ENCODE measurements at regions not wholly inside any gene's neighbourhood (a gene's known extent, or its start where the extent isn't known, plus 50 kb on each side); places are given as distances from the start of the nearest gene placed in this dataset.

- no peaks in the 10 kb centered on the region for H3K27me3 ChIP-seq (ENCODE audit: insufficient read depth, insufficient read length)
- no peak for TF ChIP-seq YY1 (IDR thresholded peaks at IDR 0.05; ENCODE audit: insufficient read depth, insufficient read length)
- TF ChIP-seq ZNF274 (IDR thresholded peaks at IDR 0.05; ENCODE audit: low read depth, low read length) = no peak
- no peak for TF ChIP-seq SUZ12 (IDR thresholded peaks at IDR 0.05; ENCODE audit: extremely low read depth, insufficient read depth, insufficient read length)
- H3K36me3 ChIP-seq (ENCODE audit: insufficient read depth, insufficient read length, low read length) = no peaks in the 10 kb centered on the region
- no peak overlapping the region for H3K9ac ChIP-seq (ENCODE audit: insufficient read length, low read depth)
- no peaks in the 10 kb centered on the region for H3K9me3 ChIP-seq (ENCODE audit: insufficient read depth, low read length)
- H3K4me1 ChIP-seq (ENCODE audit: insufficient read depth, insufficient read length) = no peaks in the 10 kb centered on the region
- DNase-seq (ENCODE audit: low read depth, low spot score) = no peak
- no peak overlapping the region for H3K4me3 ChIP-seq (ENCODE audit: insufficient read length, low read depth)
Measured at GRCh38 chr6:81384921-81385320, 367.6 kb downstream of the TENT5A start.

DNA sequence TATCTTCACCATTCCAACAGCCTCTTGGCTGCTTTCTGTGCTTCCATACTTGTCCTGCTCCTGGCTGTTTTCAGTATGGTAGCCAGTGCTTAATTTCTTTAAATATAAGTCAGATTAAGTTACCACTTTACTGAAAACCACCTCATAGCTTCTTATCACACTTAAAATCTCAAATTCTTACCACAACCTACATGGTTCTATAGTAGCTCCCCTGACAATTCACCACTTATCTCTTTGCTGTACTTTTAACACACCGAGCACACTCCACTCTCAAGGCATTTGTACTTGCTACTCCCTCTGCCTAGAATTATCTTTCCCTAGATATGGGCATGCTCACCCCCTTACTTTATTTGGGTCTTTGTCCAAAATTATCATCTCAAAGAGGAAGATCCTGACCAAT lies 369.0 kb downstream of the TENT5A start:
- no peak for TF ChIP-seq ZNF274 (IDR thresholded peaks at IDR 0.05; ENCODE audit: low read depth, low read length)
- no peak for TF ChIP-seq YY1 (IDR thresholded peaks at IDR 0.05; ENCODE audit: insufficient read depth, insufficient read length)
- no peak for TF ChIP-seq SUZ12 (IDR thresholded peaks at IDR 0.05; ENCODE audit: extremely low read depth, insufficient read depth, insufficient read length)
- DNase-seq (ENCODE audit: low read depth, low spot score) = no peak

DNA sequence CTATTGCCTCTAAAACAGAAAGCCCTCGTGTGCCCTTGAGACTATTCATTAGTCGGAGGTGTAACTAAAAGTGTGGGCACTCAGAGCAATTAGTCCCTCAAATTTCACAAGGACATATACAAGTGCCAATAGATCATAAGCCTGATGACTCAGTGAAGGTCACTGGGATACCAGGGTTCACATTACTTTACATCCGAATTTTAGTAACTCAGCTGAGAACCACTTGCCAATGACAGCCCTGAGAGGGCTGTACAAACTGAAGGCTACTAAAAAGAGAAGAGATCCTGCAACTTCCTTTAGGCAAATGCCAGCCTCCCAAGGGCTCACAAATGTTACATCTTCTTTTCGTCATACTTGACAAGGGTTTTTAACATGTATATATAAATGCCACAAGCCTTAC lies 369.6 kb downstream of the TENT5A start:
- no peaks in the 10 kb centered on the region for H3K9me3 ChIP-seq (ENCODE audit: insufficient read depth, low read length)
- H3K4me1 ChIP-seq (ENCODE audit: insufficient read depth, insufficient read length) = no peaks in the 10 kb centered on the region
- no peak overlapping the region for H3K4me3 ChIP-seq (ENCODE audit: insufficient read length, low read depth)
- no peak for DNase-seq (ENCODE audit: low read depth, low spot score)
- TF ChIP-seq SUZ12 (IDR thresholded peaks at IDR 0.05; ENCODE audit: extremely low read depth, insufficient read depth, insufficient read length) (no peak), YY1 (IDR thresholded peaks at IDR 0.05; ENCODE audit: insufficient read depth, insufficient read length) (no peak), ZNF274 (IDR thresholded peaks at IDR 0.05; ENCODE audit: low read depth, low read length) (no peak)
- H3K9ac ChIP-seq (ENCODE audit: insufficient read length, low read depth) = no peak overlapping the region
- no peaks in the 10 kb centered on the region for H3K27me3 ChIP-seq (ENCODE audit: insufficient read depth, insufficient read length)
- H3K36me3 ChIP-seq (ENCODE audit: insufficient read depth, insufficient read length, low read length) = no peaks in the 10 kb centered on the region

More for the DNA sequence above, 369.0 kb downstream of the TENT5A start:
- Histone ChIP-seq H3K9ac (ENCODE audit: insufficient read length, low read depth) (no peak overlapping the region), H3K27me3 (ENCODE audit: insufficient read depth, insufficient read length) (no peaks in the 10 kb centered on the region), H3K36me3 (ENCODE audit: insufficient read depth, insufficient read length, low read length) (no peaks in the 10 kb centered on the region), H3K4me3 (ENCODE audit: insufficient read length, low read depth) (no peak overlapping the region), H3K9me3 (ENCODE audit: insufficient read depth, low read length) (no peaks in the 10 kb centered on the region), H3K4me1 (ENCODE audit: insufficient read depth, insufficient read length) (no peaks in the 10 kb centered on the region)

DNA sequence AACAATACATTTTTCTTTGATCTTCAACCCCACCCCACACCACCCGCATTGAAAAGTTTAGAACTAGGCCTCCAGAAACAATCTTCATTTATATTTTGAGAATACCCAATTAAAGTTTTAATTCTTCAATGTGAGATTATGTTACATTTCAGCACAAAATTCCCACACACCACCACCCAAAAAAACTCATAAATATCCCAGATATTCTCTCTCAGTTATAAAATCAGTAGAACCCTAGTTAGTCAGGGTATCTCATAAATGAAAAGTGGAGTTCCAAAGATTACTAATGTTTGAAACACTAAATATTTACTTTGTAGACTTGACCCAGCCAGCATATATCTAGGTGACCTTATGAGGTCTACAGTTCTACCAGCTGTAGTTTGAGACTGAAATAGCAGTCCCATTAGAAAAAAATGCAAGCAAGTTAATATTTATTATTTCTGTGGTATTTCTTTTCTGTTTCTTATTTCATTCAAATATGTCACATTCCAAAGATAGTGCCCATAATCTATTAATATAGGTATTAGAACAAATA lies 371.0 kb downstream of the TENT5A start:
- TF ChIP-seq SUZ12 (IDR thresholded peaks at IDR 0.05; ENCODE audit: extremely low read depth, insufficient read depth, insufficient read length) (no peak), YY1 (IDR thresholded peaks at IDR 0.05; ENCODE audit: insufficient read depth, insufficient read length) (no peak), ZNF274 (IDR thresholded peaks at IDR 0.05; ENCODE audit: low read depth, low read length) (no peak)
- Histone ChIP-seq H3K36me3 (ENCODE audit: insufficient read depth, insufficient read length, low read length) (no peaks in the 10 kb centered on the region), H3K27me3 (ENCODE audit: insufficient read depth, insufficient read length) (no peaks in the 10 kb centered on the region), H3K9ac (ENCODE audit: insufficient read length, low read depth) (no peak overlapping the region), H3K4me3 (ENCODE audit: insufficient read length, low read depth) (no peak overlapping the region), H3K9me3 (ENCODE audit: insufficient read depth, low read length) (no peaks in the 10 kb centered on the region), H3K4me1 (ENCODE audit: insufficient read depth, insufficient read length) (no peaks in the 10 kb centered on the region)
- no peak for DNase-seq (ENCODE audit: low read depth, low spot score)

GRCh38 chr6:81380718-81381338 lies 371.7 kb downstream of the TENT5A start:
- Histone ChIP-seq H3K27me3 (ENCODE audit: insufficient read depth, insufficient read length) (no peaks in the 10 kb centered on the region), H3K4me3 (ENCODE audit: insufficient read length, low read depth) (no peak overlapping the region), H3K9me3 (ENCODE audit: insufficient read depth, low read length) (no peaks in the 10 kb centered on the region), H3K4me1 (ENCODE audit: insufficient read depth, insufficient read length) (no peaks in the 10 kb centered on the region), H3K36me3 (ENCODE audit: insufficient read depth, insufficient read length, low read length) (no peaks in the 10 kb centered on the region), H3K9ac (ENCODE audit: insufficient read length, low read depth) (no peak overlapping the region)
- TF ChIP-seq ZNF274 (IDR thresholded peaks at IDR 0.05; ENCODE audit: low read depth, low read length) (no peak), SUZ12 (IDR thresholded peaks at IDR 0.05; ENCODE audit: extremely low read depth, insufficient read depth, insufficient read length) (no peak), YY1 (IDR thresholded peaks at IDR 0.05; ENCODE audit: insufficient read depth, insufficient read length) (no peak)
- no peak for DNase-seq (ENCODE audit: low read depth, low spot score)

DNA sequence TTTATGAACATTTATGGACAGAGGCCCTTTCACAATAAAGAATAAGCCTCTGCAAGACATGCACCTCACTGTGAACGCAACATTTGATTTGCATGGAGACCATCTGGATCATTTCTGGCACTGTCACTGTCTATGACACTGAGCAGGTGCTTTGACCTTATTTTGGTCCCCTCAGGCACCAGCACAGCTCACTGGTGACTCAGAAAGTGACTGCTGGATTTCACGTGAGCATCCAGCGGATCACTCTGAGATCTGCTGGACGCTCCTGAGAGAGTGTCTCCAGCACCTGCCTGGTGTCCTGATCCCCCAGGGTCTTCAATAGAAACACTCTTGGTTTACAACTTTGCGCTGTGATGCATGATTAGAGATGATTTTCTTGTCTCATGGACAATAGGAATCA lies 375.7 kb downstream of the TENT5A start:
- Histone ChIP-seq H3K9ac (ENCODE audit: insufficient read length, low read depth) (no peak overlapping the region), H3K4me1 (ENCODE audit: insufficient read depth, insufficient read length) (no peaks in the 10 kb centered on the region), H3K4me3 (ENCODE audit: insufficient read length, low read depth) (no peak overlapping the region), H3K27me3 (ENCODE audit: insufficient read depth, insufficient read length) (no peaks in the 10 kb centered on the region), H3K9me3 (ENCODE audit: insufficient read depth, low read length) (no peaks in the 10 kb centered on the region), H3K36me3 (ENCODE audit: insufficient read depth, insufficient read length, low read length) (no peaks in the 10 kb centered on the region)
- DNase-seq (ENCODE audit: low read depth, low spot score) = no peak
- TF ChIP-seq YY1 (IDR thresholded peaks at IDR 0.05; ENCODE audit: insufficient read depth, insufficient read length) = no peak
- TF ChIP-seq SUZ12 (IDR thresholded peaks at IDR 0.05; ENCODE audit: extremely low read depth, insufficient read depth, insufficient read length) = no peak
- TF ChIP-seq ZNF274 (IDR thresholded peaks at IDR 0.05; ENCODE audit: low read depth, low read length) = no peak

- TF ChIP-seq YY1 (IDR thresholded peaks at IDR 0.05; ENCODE audit: insufficient read depth, insufficient read length) (no peak), ZNF274 (IDR thresholded peaks at IDR 0.05; ENCODE audit: low read depth, low read length) (no peak), SUZ12 (IDR thresholded peaks at IDR 0.05; ENCODE audit: extremely low read depth, insufficient read depth, insufficient read length) (no peak)
Measured at GRCh38 chr6:81373414-81373813, 379.1 kb downstream of the TENT5A start.

More at GRCh38 chr6:81373414-81373813, 379.1 kb downstream of the TENT5A start:
- H3K4me1 ChIP-seq (ENCODE audit: insufficient read depth, insufficient read length) = no peaks in the 10 kb centered on the region
- H3K4me3 ChIP-seq (ENCODE audit: insufficient read length, low read depth) = no peak overlapping the region
- no peaks in the 10 kb centered on the region for H3K36me3 ChIP-seq (ENCODE audit: insufficient read depth, insufficient read length, low read length)
- no peaks in the 10 kb centered on the region for H3K27me3 ChIP-seq (ENCODE audit: insufficient read depth, insufficient read length)
- DNase-seq (ENCODE audit: low read depth, low spot score) = no peak
- no peak overlapping the region for H3K9ac ChIP-seq (ENCODE audit: insufficient read length, low read depth)
- H3K9me3 ChIP-seq (ENCODE audit: insufficient read depth, low read length) = no peaks in the 10 kb centered on the region

Measured in NT2/D1 (cell line).